ENCODE measurements at regions not wholly inside any gene's neighbourhood (a gene's known extent, or its start where the extent isn't known, plus 50 kb on each side); places are given as distances from the start of the nearest gene placed in this dataset.

GRCh38 chr4:30922625-30923024 lies 202.5 kb downstream of the PCDH7 start:
- no TSS peak for BruUV-seq (replicated peaks)

GRCh38 chr4:30924495-30924894 lies 204.3 kb downstream of the PCDH7 start:
- no peak overlapping the region for H3K4me3 ChIP-seq (ENCODE audit: low read depth in 2 of 2, low read length in 2 of 2)
- H3K27me3 ChIP-seq (ENCODE audit: control insufficient read depth, insufficient read depth, low read length), result no peaks in the 10 kb centered on the region
- BruUV-seq (replicated peaks), result no TSS peak
- intact Hi-C loops (cut with micrococcal nuclease; ENCODE audit: unreplicated experiment), result no loop called here
- DNase-seq (ENCODE audit: low read depth, low spot score), result no peak
- no peak overlapping the region for H3K27ac ChIP-seq (ENCODE audit: low read length)
- ChIA-PET POLR2A (no interaction called here), CTCF (no interaction called here)
- H3K36me3 ChIP-seq (ENCODE audit: control insufficient read depth, insufficient read depth, low read length), result no peaks in the 10 kb centered on the region
- ATAC-seq, result no peak
- in situ Hi-C loops (cut with HindIII; ENCODE audit: low pct_unique_long_range_greater_than_20kb, low sequenced_read_pairs), result no loop called here
- H3K4me1 ChIP-seq (ENCODE audit: control insufficient read depth, insufficient read depth, low read length), result no peaks in the 10 kb centered on the region
- TF ChIP-seq, protein P1, sequence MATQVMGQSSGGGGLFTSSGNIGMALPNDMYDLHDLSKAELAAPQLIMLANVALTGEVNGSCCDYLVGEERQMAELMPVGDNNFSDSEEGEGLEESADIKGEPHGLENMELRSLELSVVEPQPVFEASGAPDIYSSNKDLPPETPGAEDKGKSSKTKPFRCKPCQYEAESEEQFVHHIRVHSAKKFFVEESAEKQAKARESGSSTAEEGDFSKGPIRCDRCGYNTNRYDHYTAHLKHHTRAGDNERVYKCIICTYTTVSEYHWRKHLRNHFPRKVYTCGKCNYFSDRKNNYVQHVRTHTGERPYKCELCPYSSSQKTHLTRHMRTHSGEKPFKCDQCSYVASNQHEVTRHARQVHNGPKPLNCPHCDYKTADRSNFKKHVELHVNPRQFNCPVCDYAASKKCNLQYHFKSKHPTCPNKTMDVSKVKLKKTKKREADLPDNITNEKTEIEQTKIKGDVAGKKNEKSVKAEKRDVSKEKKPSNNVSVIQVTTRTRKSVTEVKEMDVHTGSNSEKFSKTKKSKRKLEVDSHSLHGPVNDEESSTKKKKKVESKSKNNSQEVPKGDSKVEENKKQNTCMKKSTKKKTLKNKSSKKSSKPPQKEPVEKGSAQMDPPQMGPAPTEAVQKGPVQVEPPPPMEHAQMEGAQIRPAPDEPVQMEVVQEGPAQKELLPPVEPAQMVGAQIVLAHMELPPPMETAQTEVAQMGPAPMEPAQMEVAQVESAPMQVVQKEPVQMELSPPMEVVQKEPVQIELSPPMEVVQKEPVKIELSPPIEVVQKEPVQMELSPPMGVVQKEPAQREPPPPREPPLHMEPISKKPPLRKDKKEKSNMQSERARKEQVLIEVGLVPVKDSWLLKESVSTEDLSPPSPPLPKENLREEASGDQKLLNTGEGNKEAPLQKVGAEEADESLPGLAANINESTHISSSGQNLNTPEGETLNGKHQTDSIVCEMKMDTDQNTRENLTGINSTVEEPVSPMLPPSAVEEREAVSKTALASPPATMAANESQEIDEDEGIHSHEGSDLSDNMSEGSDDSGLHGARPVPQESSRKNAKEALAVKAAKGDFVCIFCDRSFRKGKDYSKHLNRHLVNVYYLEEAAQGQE (IDR thresholded peaks at IDR 0.05; ENCODE audit: insufficient read depth in 1 of 2, low read depth in 2 of 2, low read length in 1 of 2), result no peak
- no peak for TF ChIP-seq TCF7L2 (IDR thresholded peaks at IDR 0.05; ENCODE audit: low read depth, low read length)
- no peaks in the 10 kb centered on the region for H3K9me3 ChIP-seq (ENCODE audit: control insufficient read depth, insufficient read depth, low read depth, low read length)

More at GRCh38 chr4:30922625-30923024, 202.5 kb downstream of the PCDH7 start:
- in situ Hi-C loops (cut with HindIII; ENCODE audit: low pct_unique_long_range_greater_than_20kb, low sequenced_read_pairs), result no loop called here
- no peaks in the 10 kb centered on the region; the same call in 1 of the 2 replicates for H3K4me1 ChIP-seq (ENCODE audit: control insufficient read depth, insufficient read depth, low read length)
- TF ChIP-seq CTCF (IDR thresholded peaks at IDR 0.05) (no peak), SIN3A (IDR thresholded peaks at IDR 0.05; ENCODE audit: borderline replicate concordance, insufficient read depth, low read depth, low read length) (no peak), POLR2AphosphoS5 (IDR thresholded peaks at IDR 0.05; ENCODE audit: low read depth, low read length) (no peak), TCF7L2 (IDR thresholded peaks at IDR 0.05; ENCODE audit: low read depth, low read length) (no peak)
- TF ChIP-seq, protein P1 (IDR thresholded peaks at IDR 0.05; ENCODE audit: insufficient read depth in 1 of 2, low read depth in 2 of 2, low read length in 1 of 2), result no peak
- ChIA-PET CTCF (no interaction called here), POLR2A (no interaction called here)
- H3K36me3 ChIP-seq (ENCODE audit: control insufficient read depth, insufficient read depth, low read length), result no peaks in the 10 kb centered on the region
- intact Hi-C loops (cut with micrococcal nuclease; ENCODE audit: unreplicated experiment), result no loop called here
- no peaks in the 10 kb centered on the region for H3K9me3 ChIP-seq (ENCODE audit: control insufficient read depth, insufficient read depth, low read depth, low read length)
- ATAC-seq (no peak), DNase-seq (ENCODE audit: low read depth, low spot score) (no peak)
- H3K27ac ChIP-seq (ENCODE audit: low read length), result no peak overlapping the region
- H3K4me3 ChIP-seq (ENCODE audit: low read depth in 2 of 2, low read length in 2 of 2), result no peak overlapping the region
- H3K27me3 ChIP-seq (ENCODE audit: control insufficient read depth, insufficient read depth, low read length), result no peaks in the 10 kb centered on the region

All from Panc1 (cell line).